Heart right ventricle (tissue), 16 donors: ENCODE measurements at regions not wholly inside any gene's neighbourhood (a gene's known extent, or its start where the extent isn't known, plus 50 kb on each side); places are given as distances from the start of the nearest gene placed in this dataset.
A peak's percentile ranks its signal among the peaks of the same experiment; 100 is the strongest.

Source experiments
- ATAC-seq, 8 donors: fragments of 200-7000 bp; cut with Tn5 transposase; one replicate each; pipeline ENCODE4 v1.9.1; 2020; ENCODE audit warnings: mild to moderate bottlenecking in 8 of 8, moderate library complexity in 8 of 8, moderate number of reproducible peaks in 1 of 8
- DNase-seq, 2 donors: peaks; one replicate each; pipeline ENCODE4 v3.0.0-alpha.2; 2020
- H3K27ac ChIP-seq, 10 donors: fragments of 200-600 bp; sonication (generic) in 2 of 10; one replicate each; pipeline versions ENCODE4 v1.5.0 to v1.8.0; 2020 to 2022; ENCODE audit warnings: mild to moderate bottlenecking in 3 of 10
- H3K27me3 ChIP-seq, 7 donors: fragments of 200-600 bp; one replicate each; pipeline ENCODE4 v1.8.0; 2021 to 2022; ENCODE audit warnings: mild to moderate bottlenecking in 2 of 7
- H3K36me3 ChIP-seq, 9 donors: fragments of 200-600 bp; sonication (generic) in 1 of 9; one replicate each; pipeline versions ENCODE4 v1.5.0 to v1.8.0; 2020 to 2022; ENCODE audit warnings: mild to moderate bottlenecking in 2 of 9
- H3K4me1 ChIP-seq, 9 donors: fragments of 200-600 bp; sonication (generic) in 1 of 9; one replicate each; pipeline versions ENCODE4 v1.5.0 to v1.8.0; 2020 to 2022; ENCODE audit warnings: mild to moderate bottlenecking in 4 of 9
- H3K4me3 ChIP-seq, 10 donors: fragments of 200-600 bp; sonication (generic) in 2 of 10; one replicate each; pipeline versions ENCODE4 v1.5.0 to v1.8.0; 2020 to 2022; ENCODE audit warnings: mild to moderate bottlenecking in 7 of 10, moderate library complexity in 2 of 10
- H3K9me3 ChIP-seq, 11 donors: fragments of 200-600 bp in 10 of 11; sonication (generic) in 2 of 11; one replicate each; pipeline versions ENCODE4 v1.5.0 to v1.8.0; 2013 to 2022; ENCODE audit warnings: mild to moderate bottlenecking in 2 of 11, control low read depth in 1 of 11, moderate library complexity in 1 of 11
- CTCF ChIP-seq, 9 donors: fragments of 200-600 bp; sonication (generic) in 2 of 9; IDR thresholded peaks; one replicate each; pipeline versions ENCODE4 v1.5.0 to v1.8.0; 2021 to 2022; ENCODE audit warnings: antibody characterized with exemption in 9 of 9, mild to moderate bottlenecking in 5 of 9, moderate library complexity in 1 of 9
- WGBS, 2 donors: extraction: QIAGEN DNeasy Blood & Tissue Kit; methylation state at CpG; one replicate each; pipeline ENCODE4 v1.1.7; 2013; ENCODE audit warnings: inconsistent platforms in 1 of 2; 5-methylcytosine and 5-hydroxymethylcytosine counted together
- intact Hi-C, 10 donors: fragments of 100-400 bp; cut with DNase I; formaldehyde crosslinking; loops; one replicate each; pipeline versions ENCODE4 v1.11.1 to v1.14.2; 2022
- donor health status: Arrhythmogenic right ventricular cardiomyopathy.
- donor health status: ischemic (EF 13 %, LVEDD 7.1; RV severe dilation, severe dysfunction).
- donor health status: healthy with polysubstance abuse.
- donor health status: DM: no; HTN: yes; CAD: no.
- donor health status: DM: no; HTN: no; CAD: no.
- donor health status: ischemic (EF 25% LVEDD 6.9; RV normal size, moderate dysfunction).
- donor health status: ischemic (EF 25% LVEDD 5.7; RV mildly dilated, moderate dysfunction).
- donor health status: healthy.
- donor health status: DM: yes; HTN: yes; CAD: no.
- donor health status: Ischemic cardiomyopathy.
- donor health status: ischemic (EF 35%, LVEDD 5.7; RV mildly dilated, moderate dysfunction).
- donor health status: nonischemic (EF 11% LVEDD 7.7; RV severe dilation, severe dysfunction).
- donor health status: DM: yes; HTN: yes; CAD: no.
- donor health status: PGD.
- donor health status: ischemic (EF 29% LVEDD 5.4; RV normal size, mild dysfunction).
- donor health status: nonischemic (EF 23%, LVEDD 6.1; RV moderate dilation, normal function).

GRCh38 chr12:42021469-42021868, 123.2 kb downstream of the GXYLT1 start:
- Histone ChIP-seq H3K4me1 (peaks cover 0 to 17% (median 4%) of the 10 kb centered on the region in 9 donors), H3K36me3 (no peaks in the 10 kb centered on the region), H3K4me3 (no peak overlapping the region), H3K9me3 (no peaks in the 10 kb centered on the region), H3K27ac (peak overlapping the region in 3 of 10 donors; percentile 13 to 43 (median 20)), H3K27me3 (no peaks in the 10 kb centered on the region)
- WGBS, 2 donors = 63 to 76% methylated on average over 3 to 4 of the region's 4 CpGs
- no peak for DNase-seq
- no peak for TF ChIP-seq CTCF (IDR thresholded peaks at IDR 0.05)
- intact Hi-C loops = loop anchor here in 7 of 10 donors (5.0 to 10.0 kb wide), 8 partner anchors 87 to 1074 kb away; no protein-coding TSS in a partner anchor
- ATAC-seq = peak in 4 of 8 donors; percentile 46 to 81 (median 58)

GRCh38 chr12:42020226-42020625, 124.4 kb downstream of the GXYLT1 start:
- ATAC-seq (no peak), DNase-seq (no peak)
- no peaks in the 10 kb centered on the region for H3K9me3 ChIP-seq
- no peak overlapping the region for H3K4me3 ChIP-seq
- H3K4me1 ChIP-seq = peaks cover 0 to 17% (median 4%) of the 10 kb centered on the region in 9 donors
- no peak overlapping the region for H3K27ac ChIP-seq
- TF ChIP-seq CTCF (IDR thresholded peaks at IDR 0.05) = no peak
- H3K36me3 ChIP-seq = no peaks in the 10 kb centered on the region
- WGBS, 2 donors = 97 to 98% methylated on average over 4 of the region's 4 CpGs
- H3K27me3 ChIP-seq = no peaks in the 10 kb centered on the region
- intact Hi-C loops = loop anchor here in 7 of 10 donors (5.0 to 10.0 kb wide), 8 partner anchors 85 to 1073 kb away; no protein-coding TSS in a partner anchor

- DNase-seq = no peak
- intact Hi-C loops = loop anchor here in 7 of 10 donors (5.0 to 10.0 kb wide), 8 partner anchors 85 to 1072 kb away; no protein-coding TSS in a partner anchor
- 70 to 79% methylated on average over 3 of the region's 3 CpGs for WGBS, 2 donors
Observed at GRCh38 chr12:42019746-42020145, 124.9 kb downstream of the GXYLT1 start.

GRCh38 chr12:42017051-42017450, 127.6 kb downstream of the GXYLT1 start:
- WGBS, 2 donors = 67 to 75% methylated on average over 6 of the region's 6 CpGs
- H3K9me3 ChIP-seq = no peaks in the 10 kb centered on the region
- no peak overlapping the region for H3K27ac ChIP-seq
- no peaks in the 10 kb centered on the region for H3K27me3 ChIP-seq
- intact Hi-C loops = no loop called here
- no peaks in the 10 kb centered on the region for H3K36me3 ChIP-seq
- ATAC-seq = no peak
- no peak for TF ChIP-seq CTCF (IDR thresholded peaks at IDR 0.05)
- no peak for DNase-seq
- H3K4me3 ChIP-seq = no peak overlapping the region
- H3K4me1 ChIP-seq = peaks cover 0 to 8% (median 0%) of the 10 kb centered on the region in 9 donors

More at GRCh38 chr12:42019746-42020145, 124.9 kb downstream of the GXYLT1 start:
- Histone ChIP-seq H3K9me3 (no peaks in the 10 kb centered on the region), H3K36me3 (no peaks in the 10 kb centered on the region), H3K4me3 (no peak overlapping the region), H3K27ac (no peak overlapping the region), H3K4me1 (peaks cover 0 to 17% (median 4%) of the 10 kb centered on the region in 9 donors), H3K27me3 (no peaks in the 10 kb centered on the region)
- TF ChIP-seq CTCF (IDR thresholded peaks at IDR 0.05) = no peak
- ATAC-seq = no peak
